ENCODE measurements at regions not wholly inside any gene's neighbourhood (a gene's known extent, or its start where the extent isn't known, plus 50 kb on each side); places are given as distances from the start of the nearest gene placed in this dataset.

- Mint-ChIP-seq H3K4me3 (no peak overlapping the region), H3K36me3 (peaks cover 0 to 4% (median 0%) of the 10 kb centered on the region in 3 donors), H3K27ac (no peak overlapping the region), H3K4me1 (peaks cover 0 to 1% (median 0%) of the 10 kb centered on the region in 3 donors), H3K27me3 (peaks cover 0 to 15% of the 10 kb centered on the region in 2 donors), H3K9me3 (peaks cover 0 to 9% (median 4%) of the 10 kb centered on the region in 5 donors)
- Histone ChIP-seq H3K9me3 (ENCODE audit: low read length) (no peaks in the 10 kb centered on the region), H3K4me3 (ENCODE audit: low read length) (no peak overlapping the region), H3K27me3 (ENCODE audit: insufficient read depth, low read length, poor library complexity, severe bottlenecking) (no peaks in the 10 kb centered on the region), H3K27ac (ENCODE audit: low read depth, low read length) (no peak overlapping the region), H3K36me3 (ENCODE audit: insufficient read depth, low read length) (no peaks in the 10 kb centered on the region), H3K4me1 (ENCODE audit: insufficient read depth, low read length) (no peaks in the 10 kb centered on the region)
- POLR2A ChIA-PET = no interaction called here
- CTCF ChIA-PET = no interaction called here
- DNase-seq = no peak
These were observed 171.5 kb downstream of the OLFM4 start for GRCh38 chr13:53200075-53200474.

DNA sequence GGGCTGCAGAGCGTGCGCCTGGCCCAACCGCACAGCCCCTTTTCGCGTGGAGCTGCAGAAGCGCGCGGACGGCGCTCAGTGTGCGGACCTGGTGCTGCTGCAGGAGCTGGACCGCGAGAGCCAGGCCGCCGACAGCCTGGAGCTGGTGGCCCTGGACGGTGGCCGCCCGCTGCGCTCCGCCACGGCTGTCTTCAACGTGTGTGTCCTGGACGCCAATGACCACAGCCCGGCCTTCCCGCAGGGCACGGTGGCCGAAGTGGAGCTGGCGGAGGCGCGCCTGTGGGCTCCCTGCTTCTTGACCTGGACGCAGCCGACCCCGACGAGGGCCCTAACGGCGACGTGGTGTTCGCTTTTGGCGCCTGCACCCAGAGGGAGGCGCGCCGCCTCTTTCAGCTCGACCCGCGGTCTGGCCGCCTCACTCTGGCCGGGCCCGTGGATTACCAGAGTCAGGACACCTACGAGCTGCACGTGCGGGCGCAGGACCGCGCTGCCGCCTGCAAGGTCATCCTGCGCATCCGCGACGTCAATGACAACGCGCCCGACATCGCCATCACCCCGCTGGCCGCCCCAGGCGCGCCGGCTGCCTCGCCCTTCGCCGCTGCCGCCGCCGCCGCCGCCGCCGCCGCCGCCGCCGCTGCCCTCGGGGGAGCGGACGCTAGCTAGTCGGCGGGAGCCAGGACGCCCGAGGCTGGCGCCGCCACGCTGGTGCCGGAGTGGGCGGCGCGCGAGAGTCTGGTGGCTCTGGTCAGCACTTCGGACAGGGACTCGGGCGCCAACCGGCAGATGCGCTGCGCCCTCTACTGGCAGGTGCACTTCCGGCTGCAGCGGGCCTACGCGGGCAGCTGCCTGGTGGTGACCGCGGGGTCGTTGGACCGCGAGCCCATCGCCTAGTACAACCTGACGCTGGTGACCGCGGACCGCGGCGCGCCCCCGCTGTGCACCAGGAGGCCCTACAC lies 172.2 kb downstream of the OLFM4 start:
- H3K27ac ChIP-seq (ENCODE audit: low read depth, low read length) = no peak overlapping the region
- H3K36me3 ChIP-seq (ENCODE audit: insufficient read depth, low read length) = no peaks in the 10 kb centered on the region
- POLR2A ChIA-PET = no interaction called here
- CTCF ChIA-PET = no interaction called here
- no peak for DNase-seq
- no peak overlapping the region for H3K27ac Mint-ChIP-seq
- no peaks in the 10 kb centered on the region for H3K4me1 ChIP-seq (ENCODE audit: insufficient read depth, low read length)
- H3K9me3 ChIP-seq (ENCODE audit: low read length) = no peaks in the 10 kb centered on the region
- no peak overlapping the region for H3K4me3 ChIP-seq (ENCODE audit: low read length)
- H3K27me3 ChIP-seq (ENCODE audit: insufficient read depth, low read length, poor library complexity, severe bottlenecking) = no peaks in the 10 kb centered on the region
- no peak overlapping the region for H3K4me3 Mint-ChIP-seq
- peaks cover 0 to 15% of the 10 kb centered on the region in 2 donors for H3K27me3 Mint-ChIP-seq
- peaks cover 0 to 9% (median 4%) of the 10 kb centered on the region in 5 donors for H3K9me3 Mint-ChIP-seq
- H3K4me1 Mint-ChIP-seq = peaks cover 0 to 1% (median 0%) of the 10 kb centered on the region in 3 donors
- peaks cover 0 to 4% (median 0%) of the 10 kb centered on the region in 3 donors for H3K36me3 Mint-ChIP-seq

DNA sequence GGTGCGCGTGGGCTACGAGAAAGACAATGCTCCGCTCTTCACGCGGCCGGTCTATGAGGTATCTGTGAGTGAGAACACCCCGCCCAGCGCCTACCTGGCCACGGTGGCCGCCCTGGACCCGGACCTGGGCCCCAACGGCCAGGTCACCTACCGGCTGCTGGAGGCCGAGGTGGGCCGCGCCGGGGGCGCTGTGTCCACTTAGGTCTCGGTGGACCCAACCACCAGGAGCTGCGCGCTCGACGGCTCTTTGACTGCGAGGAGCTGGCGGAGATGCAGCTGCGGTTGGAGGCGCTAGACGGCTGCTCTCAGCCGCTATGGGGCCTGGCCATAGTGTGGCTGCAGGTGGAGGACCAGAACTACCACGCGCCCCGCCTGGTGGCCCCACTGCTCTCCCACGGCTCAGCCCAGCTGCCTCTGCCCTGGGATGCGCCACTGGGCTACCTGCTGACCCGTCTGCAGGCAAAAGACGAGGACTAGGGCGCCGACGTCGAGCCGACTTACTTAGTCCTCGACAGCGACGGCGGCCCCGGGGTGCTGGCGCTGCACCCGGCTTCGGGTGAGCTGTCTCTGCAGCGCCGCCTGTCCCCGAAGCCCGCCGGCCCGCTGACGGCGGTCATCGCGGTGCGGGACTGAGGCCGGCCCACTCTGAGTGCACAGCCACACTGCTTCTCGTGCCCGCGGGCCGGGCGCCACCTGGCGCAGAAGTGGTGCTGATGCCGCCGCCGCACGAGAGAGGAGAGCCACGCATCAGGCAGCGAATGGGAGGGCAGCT lies 173.0 kb downstream of the OLFM4 start:
- ChIA-PET CTCF (no interaction called here), POLR2A (no interaction called here)
- H3K4me1 ChIP-seq (ENCODE audit: insufficient read depth, low read length) = no peaks in the 10 kb centered on the region
- H3K27me3 ChIP-seq (ENCODE audit: insufficient read depth, low read length, poor library complexity, severe bottlenecking) = no peaks in the 10 kb centered on the region
- Mint-ChIP-seq H3K36me3 (peaks cover 0 to 4% (median 0%) of the 10 kb centered on the region in 3 donors), H3K9me3 (peaks cover 0 to 9% (median 4%) of the 10 kb centered on the region in 5 donors), H3K27ac (no peak overlapping the region), H3K4me1 (peaks cover 0 to 1% (median 0%) of the 10 kb centered on the region in 3 donors), H3K27me3 (peaks cover 0 to 15% of the 10 kb centered on the region in 2 donors), H3K4me3 (no peak overlapping the region)
- no peaks in the 10 kb centered on the region for H3K9me3 ChIP-seq (ENCODE audit: low read length)
- H3K27ac ChIP-seq (ENCODE audit: low read depth, low read length) = no peak overlapping the region
- no peak overlapping the region for H3K4me3 ChIP-seq (ENCODE audit: low read length)
- no peak for DNase-seq
- H3K36me3 ChIP-seq (ENCODE audit: insufficient read depth, low read length) = no peaks in the 10 kb centered on the region

DNA sequence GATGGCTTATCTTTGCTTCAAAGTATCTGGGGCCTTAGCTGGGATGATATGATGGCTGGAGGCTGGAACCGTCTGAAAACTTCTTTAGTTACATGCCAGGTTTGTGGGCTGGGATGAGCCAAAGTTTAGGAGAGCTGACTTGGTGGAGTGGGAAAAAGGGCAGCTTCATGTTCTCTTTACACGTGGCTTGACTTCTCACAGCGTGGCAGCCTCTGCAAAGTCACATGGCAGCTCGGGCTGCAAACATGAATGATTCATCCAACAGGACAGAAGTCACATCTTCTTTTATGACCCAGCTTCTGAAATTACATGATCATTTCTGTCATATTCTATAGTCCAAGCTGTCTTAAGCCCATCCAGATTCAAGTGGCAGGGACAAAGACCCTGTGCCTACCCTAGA lies 176.0 kb downstream of the OLFM4 start:
- Histone ChIP-seq H3K9me3 (ENCODE audit: low read length) (no peaks in the 10 kb centered on the region), H3K27me3 (ENCODE audit: insufficient read depth, low read length, poor library complexity, severe bottlenecking) (no peaks in the 10 kb centered on the region), H3K4me3 (ENCODE audit: low read length) (no peak overlapping the region), H3K27ac (ENCODE audit: low read depth, low read length) (no peak overlapping the region), H3K4me1 (ENCODE audit: insufficient read depth, low read length) (no peaks in the 10 kb centered on the region), H3K36me3 (ENCODE audit: insufficient read depth, low read length) (no peaks in the 10 kb centered on the region)
- peaks cover 0 to 4% (median 0%) of the 10 kb centered on the region in 3 donors for H3K36me3 Mint-ChIP-seq
- peaks cover 0 to 5% (median 4%) of the 10 kb centered on the region in 5 donors for H3K9me3 Mint-ChIP-seq
- peaks cover 0 to 15% of the 10 kb centered on the region in 2 donors for H3K27me3 Mint-ChIP-seq
- no peak overlapping the region for H3K4me3 Mint-ChIP-seq
- CTCF ChIA-PET = no interaction called here
- no peak overlapping the region for H3K27ac Mint-ChIP-seq
- no peak for DNase-seq
- H3K4me1 Mint-ChIP-seq = peaks cover 0 to under 1% (median 0%) of the 10 kb centered on the region in 3 donors
- POLR2A ChIA-PET = no interaction called here

- ChIA-PET CTCF (no interaction called here), POLR2A (no interaction called here)
- Mint-ChIP-seq H3K9me3 (peaks cover 0 to 5% (median 4%) of the 10 kb centered on the region in 5 donors), H3K27ac (no peak overlapping the region), H3K27me3 (peaks cover 0 to 15% of the 10 kb centered on the region in 2 donors), H3K4me3 (no peak overlapping the region), H3K4me1 (no peaks in the 10 kb centered on the region), H3K36me3 (peaks cover 0 to 4% (median 0%) of the 10 kb centered on the region in 3 donors)
- Histone ChIP-seq H3K27me3 (ENCODE audit: insufficient read depth, low read length, poor library complexity, severe bottlenecking) (no peaks in the 10 kb centered on the region), H3K4me3 (ENCODE audit: low read length) (no peak overlapping the region), H3K9me3 (ENCODE audit: low read length) (no peaks in the 10 kb centered on the region), H3K36me3 (ENCODE audit: insufficient read depth, low read length) (no peaks in the 10 kb centered on the region), H3K27ac (ENCODE audit: low read depth, low read length) (no peak overlapping the region), H3K4me1 (ENCODE audit: insufficient read depth, low read length) (no peaks in the 10 kb centered on the region)
- no peak for DNase-seq
These were observed 177.8 kb downstream of the OLFM4 start for GRCh38 chr13:53206455-53206854.

DNA sequence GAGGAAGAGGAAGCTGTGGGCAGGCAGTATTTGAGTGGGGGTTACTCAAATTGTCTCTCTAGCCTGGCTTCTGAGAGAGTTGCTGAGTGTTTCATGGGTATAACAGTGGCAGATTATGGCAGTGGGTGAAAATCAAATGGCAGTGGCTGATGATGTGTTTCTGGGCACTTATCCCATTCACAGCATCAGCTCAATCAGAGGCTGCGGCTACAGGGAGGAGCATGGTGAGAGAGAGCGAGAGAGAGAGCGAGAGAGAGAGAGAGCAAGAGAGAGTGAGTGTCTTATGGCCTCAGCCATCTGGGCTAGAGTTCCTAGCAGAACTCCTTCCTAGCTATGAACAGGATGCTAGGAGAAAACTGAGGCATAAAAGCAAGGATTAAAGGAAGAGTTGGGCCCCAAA lies 178.9 kb downstream of the OLFM4 start:
- Histone ChIP-seq H3K27me3 (ENCODE audit: insufficient read depth, low read length, poor library complexity, severe bottlenecking) (no peaks in the 10 kb centered on the region), H3K27ac (ENCODE audit: low read depth, low read length) (no peak overlapping the region), H3K9me3 (ENCODE audit: low read length) (no peaks in the 10 kb centered on the region), H3K4me1 (ENCODE audit: insufficient read depth, low read length) (no peaks in the 10 kb centered on the region), H3K4me3 (ENCODE audit: low read length) (no peak overlapping the region), H3K36me3 (ENCODE audit: insufficient read depth, low read length) (no peaks in the 10 kb centered on the region)
- no peak overlapping the region for H3K4me3 Mint-ChIP-seq
- no peak for DNase-seq
- H3K9me3 Mint-ChIP-seq = peaks cover 0 to 5% (median 4%) of the 10 kb centered on the region in 5 donors
- ChIA-PET POLR2A (no interaction called here), CTCF (no interaction called here)
- no peaks in the 10 kb centered on the region for H3K4me1 Mint-ChIP-seq
- H3K27ac Mint-ChIP-seq = peak overlapping the region in 1 of 8 donors; percentile 18
- H3K27me3 Mint-ChIP-seq = peaks cover 0 to 15% of the 10 kb centered on the region in 2 donors
- H3K36me3 Mint-ChIP-seq = peaks cover 0 to 4% (median 0%) of the 10 kb centered on the region in 3 donors

DNA sequence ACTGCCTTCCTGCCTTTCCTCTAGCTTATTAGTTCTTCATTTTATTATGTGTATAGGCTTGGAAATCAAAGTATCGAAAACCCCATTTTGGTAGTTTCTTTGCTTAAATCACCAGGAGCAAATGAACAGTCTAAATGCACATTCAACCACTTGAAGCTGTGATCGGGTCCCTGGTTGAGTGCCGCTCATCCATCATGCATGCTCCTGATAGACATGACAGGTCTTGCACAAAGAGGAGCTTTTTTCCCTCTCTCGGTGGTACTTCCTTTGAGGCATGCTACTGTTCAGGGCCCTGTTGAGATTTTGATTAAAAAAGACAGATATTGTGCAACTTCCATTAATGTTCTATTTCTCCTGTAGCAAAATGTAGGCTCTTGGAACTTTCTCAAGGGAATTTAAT lies 185.8 kb downstream of the OLFM4 start:
- no peak for DNase-seq
- Histone ChIP-seq H3K4me3 (ENCODE audit: low read length) (no peak overlapping the region), H3K36me3 (ENCODE audit: insufficient read depth, low read length) (no peaks in the 10 kb centered on the region), H3K4me1 (ENCODE audit: insufficient read depth, low read length) (no peaks in the 10 kb centered on the region), H3K27me3 (ENCODE audit: insufficient read depth, low read length, poor library complexity, severe bottlenecking) (no peaks in the 10 kb centered on the region), H3K9me3 (ENCODE audit: low read length) (no peaks in the 10 kb centered on the region), H3K27ac (ENCODE audit: low read depth, low read length) (no peak overlapping the region)
- Mint-ChIP-seq H3K36me3 (no peaks in the 10 kb centered on the region), H3K4me3 (no peak overlapping the region), H3K27me3 (peaks cover 0 to 1% of the 10 kb centered on the region in 2 donors), H3K27ac (no peak overlapping the region), H3K4me1 (no peaks in the 10 kb centered on the region), H3K9me3 (no peaks in the 10 kb centered on the region)
- CTCF ChIA-PET = no interaction called here
- POLR2A ChIA-PET = no interaction called here

DNA sequence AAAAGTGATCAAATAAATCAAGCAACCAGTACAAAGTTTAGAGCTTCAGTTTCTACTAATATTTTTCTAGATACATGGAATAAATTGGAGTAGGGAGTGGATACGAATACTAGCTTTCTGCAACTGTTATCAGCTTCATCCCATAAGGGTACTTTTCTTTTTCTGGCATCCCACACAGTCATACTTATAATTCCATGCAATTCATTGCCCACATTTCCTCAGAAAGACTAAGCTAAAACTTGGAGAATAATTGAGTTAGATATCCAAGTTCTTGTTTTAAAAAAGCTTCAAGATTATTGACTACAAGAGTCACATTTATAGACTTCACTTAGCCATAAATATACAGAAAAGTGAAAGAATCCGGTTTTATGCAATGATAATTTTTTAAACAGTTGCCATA lies 186.9 kb downstream of the OLFM4 start:
- no peaks in the 10 kb centered on the region for H3K36me3 ChIP-seq (ENCODE audit: insufficient read depth, low read length)
- H3K36me3 Mint-ChIP-seq = no peaks in the 10 kb centered on the region
- H3K27me3 ChIP-seq (ENCODE audit: insufficient read depth, low read length, poor library complexity, severe bottlenecking) = no peaks in the 10 kb centered on the region
- H3K4me1 ChIP-seq (ENCODE audit: insufficient read depth, low read length) = no peaks in the 10 kb centered on the region
- ChIA-PET POLR2A (no interaction called here), CTCF (no interaction called here)
- no peak overlapping the region for H3K4me3 Mint-ChIP-seq
- H3K27ac Mint-ChIP-seq = no peak overlapping the region
- H3K27ac ChIP-seq (ENCODE audit: low read depth, low read length) = no peak overlapping the region
- DNase-seq = no peak
- H3K9me3 ChIP-seq (ENCODE audit: low read length) = no peaks in the 10 kb centered on the region
- no peaks in the 10 kb centered on the region for H3K4me1 Mint-ChIP-seq
- H3K9me3 Mint-ChIP-seq = peaks cover 0 to 2% (median 0%) of the 10 kb centered on the region in 5 donors
- peaks cover 0 to 3% of the 10 kb centered on the region in 2 donors for H3K27me3 Mint-ChIP-seq
- H3K4me3 ChIP-seq (ENCODE audit: low read length) = no peak overlapping the region

All from CD8-positive, alpha-beta memory T cell (primary cell).